GM10266 (cell line): ENCODE measurements at regions not wholly inside any gene's neighbourhood (a gene's known extent, or its start where the extent isn't known, plus 50 kb on each side); places are given as distances from the start of the nearest gene placed in this dataset.
"Not testable (repeated sequence)": the region's sequence is repeated elsewhere in the genome, so short reads cannot be mapped to it uniquely, and the experiment has no call there.

Experiments used
- DNase-seq: peaks from one replicate; pipeline ENCODE4 v3.0.0; 2012; ENCODE audit errors: extremely low spot score
- CTCF ChIP-seq: IDR thresholded peaks from 2 replicates; pipeline ENCODE4 v1.5.1; 2012; ENCODE audit warnings: mild to moderate bottlenecking, low read depth; ENCODE audit not compliant: control insufficient read depth, insufficient read depth; ENCODE audit errors: missing control alignments

- no peak for DNase-seq
- no peak for TF ChIP-seq CTCF
Observed at GRCh38 chrX:14303891-14304290, 225.4 kb upstream of the GLRA2 start.

- DNase-seq = not testable (repeated sequence)
Observed at GRCh38 chrX:14302561-14302960, 226.8 kb upstream of the GLRA2 start.

- TF ChIP-seq CTCF = no peak
- no peak for DNase-seq
Observed at GRCh38 chrX:14300376-14300775, 229.0 kb upstream of the GLRA2 start.

- no peak for DNase-seq
- TF ChIP-seq CTCF = no peak
Observed at GRCh38 chrX:14295426-14295825, 233.9 kb upstream of the GLRA2 start.

GRCh38 chrX:14291666-14292500 is 237.5 kb upstream of the GLRA2 start:
- no peak for TF ChIP-seq CTCF
- no peak for DNase-seq

- no peak for TF ChIP-seq CTCF
- no peak for DNase-seq
Observed at GRCh38 chrX:14290335-14290734, 239.0 kb upstream of the GLRA2 start.

GRCh38 chrX:14274691-14275090 is 245.0 kb upstream of the GEMIN8 start:
- TF ChIP-seq CTCF = no peak
- DNase-seq = no peak
